Astrocyte (in vitro differentiated cells and primary cell): ENCODE measurements at regions not wholly inside any gene's neighbourhood (a gene's known extent, or its start where the extent isn't known, plus 50 kb on each side); places are given as distances from the start of the nearest gene placed in this dataset.

ENCODE experiments used
- DNase-seq: peaks from one replicate; pipeline ENCODE4 v3.0.0-alpha.2; 2010; ENCODE audit warnings: low read depth
- FAIRE-seq: peaks from 2 replicates; lab custom pipeline; 2011; peaks lifted over from hg19 to GRCh38; lab: Jason Lieb, UNC
- H2AFZ ChIP-seq: 2 replicates; pipeline ENCODE4 v1.6.0; 2012; ENCODE audit warnings: low read depth, low read length, inconsistent platforms
- H3K27ac ChIP-seq: 2 replicates; pipeline ENCODE4 v1.5.1; 2011; ENCODE audit warnings: low read depth, low read length, inconsistent platforms
- H3K27me3 ChIP-seq: 2 replicates; pipeline ENCODE4 v1.6.0; 2011; ENCODE audit warnings: low read length, inconsistent platforms; ENCODE audit not compliant: insufficient read depth
- H3K36me3 ChIP-seq: 2 replicates; pipeline ENCODE4 v1.5.1; 2011; ENCODE audit warnings: low read length, inconsistent platforms; ENCODE audit not compliant: insufficient read depth
- H3K4me1 ChIP-seq: 2 replicates; pipeline ENCODE4 v1.5.1; 2011; ENCODE audit warnings: low read length, inconsistent platforms; ENCODE audit not compliant: insufficient read depth
- H3K4me2 ChIP-seq: 2 replicates; pipeline ENCODE4 v1.6.0; 2012; ENCODE audit warnings: low read length, inconsistent platforms
- H3K4me3 ChIP-seq: 2 replicates; pipeline ENCODE4 v1.5.1; 2011; ENCODE audit warnings: low read depth, mild to moderate bottlenecking, low read length, inconsistent platforms; ENCODE audit not compliant: insufficient read depth
- H3K79me2 ChIP-seq: 2 replicates; pipeline ENCODE4 v1.6.0; 2012; ENCODE audit warnings: mild to moderate bottlenecking, low read length, inconsistent platforms; ENCODE audit not compliant: insufficient read depth
- H3K9ac ChIP-seq: 2 replicates; pipeline ENCODE4 v1.6.0; 2012; ENCODE audit warnings: mild to moderate bottlenecking, low read length, inconsistent platforms
- H3K9me3 ChIP-seq: 2 replicates; pipeline ENCODE4 v1.5.1; 2012; ENCODE audit warnings: low read depth, mild to moderate bottlenecking, low read length, inconsistent platforms; ENCODE audit not compliant: insufficient read depth
- H4K20me1 ChIP-seq: 2 replicates; pipeline ENCODE4 v1.6.0; 2012; ENCODE audit warnings: low read length, inconsistent platforms; ENCODE audit not compliant: insufficient read depth
- H3K27ac Mint-ChIP-seq: one replicate; pipeline ENCODE4 v1.8.0; 2021; ENCODE audit warnings: mild to moderate bottlenecking, mixed read lengths; ENCODE audit not compliant: unreplicated experiment
- H3K27me3 Mint-ChIP-seq: one replicate; pipeline ENCODE4 v1.8.0; 2021; ENCODE audit warnings: low read depth, mixed read lengths; ENCODE audit not compliant: unreplicated experiment
- H3K36me3 Mint-ChIP-seq: one replicate; pipeline ENCODE4 v1.8.0; 2021; ENCODE audit warnings: low read depth, mixed read lengths; ENCODE audit not compliant: unreplicated experiment
- H3K4me1 Mint-ChIP-seq: one replicate; pipeline ENCODE4 v1.8.0; 2021; ENCODE audit warnings: low read depth, mixed read lengths; ENCODE audit not compliant: unreplicated experiment
- H3K4me3 Mint-ChIP-seq: one replicate; pipeline ENCODE4 v1.8.0; 2021; ENCODE audit warnings: mild to moderate bottlenecking, moderate library complexity, mixed read lengths; ENCODE audit not compliant: unreplicated experiment
- H3K9me3 Mint-ChIP-seq: one replicate; pipeline ENCODE4 v1.8.0; 2021; ENCODE audit warnings: mild to moderate bottlenecking, mixed read lengths; ENCODE audit not compliant: unreplicated experiment
- CTCF ChIP-seq: IDR thresholded peaks from 2 replicates; pipeline ENCODE4 v1.5.1; 2011; ENCODE audit warnings: low read depth, mild to moderate bottlenecking, inconsistent platforms, low read length, moderate library complexity; ENCODE audit not compliant: insufficient read depth
- EZH2 ChIP-seq: IDR thresholded peaks from 2 replicates; pipeline ENCODE4 v1.6.1; 2012; ENCODE audit warnings: mild to moderate bottlenecking, low read length, inconsistent platforms; ENCODE audit not compliant: insufficient read depth

- H3K9me3 Mint-ChIP-seq = peaks cover 2% of the 10 kb centered on the region
- FAIRE-seq (peak; percentile 62), DNase-seq (peak; percentile 73)
- peak overlapping the region; percentile 72 for H3K4me2 ChIP-seq
- no peak overlapping the region for H3K9ac ChIP-seq
- no peaks in the 10 kb centered on the region for H3K36me3 ChIP-seq
- H3K4me1 ChIP-seq = peaks cover 31% of the 10 kb centered on the region
- TF ChIP-seq EZH2 (no peak), CTCF (no peak)
- H3K27me3 ChIP-seq = no peaks in the 10 kb centered on the region
- peak overlapping the region; percentile 8 for H3K27ac ChIP-seq
- peaks cover 6% of the 10 kb centered on the region for H3K4me1 Mint-ChIP-seq
- H2AFZ ChIP-seq = no peak overlapping the region
- H3K79me2 ChIP-seq = no peaks in the 10 kb centered on the region
- no peak overlapping the region for H3K4me3 Mint-ChIP-seq
- no peak overlapping the region for H3K27ac Mint-ChIP-seq
- no peaks in the 10 kb centered on the region for H4K20me1 ChIP-seq
- no peak overlapping the region for H3K4me3 ChIP-seq
- H3K27me3 Mint-ChIP-seq = no peaks in the 10 kb centered on the region
- H3K36me3 Mint-ChIP-seq = no peaks in the 10 kb centered on the region
- no peaks in the 10 kb centered on the region for H3K9me3 ChIP-seq
Observed at GRCh38 chr18:73741946-73742345, 405.7 kb downstream of the FBXO15 start.

- Histone ChIP-seq H4K20me1 (no peaks in the 10 kb centered on the region), H3K9me3 (no peaks in the 10 kb centered on the region), H3K4me1 (peaks cover 31% of the 10 kb centered on the region), H3K9ac (no peak overlapping the region), H3K4me3 (no peak overlapping the region), H3K79me2 (no peaks in the 10 kb centered on the region), H3K4me2 (peak overlapping the region; percentile 31), H2AFZ (no peak overlapping the region), H3K36me3 (no peaks in the 10 kb centered on the region), H3K27ac (no peak overlapping the region), H3K27me3 (no peaks in the 10 kb centered on the region)
- Mint-ChIP-seq H3K27me3 (no peaks in the 10 kb centered on the region), H3K27ac (no peak overlapping the region), H3K9me3 (peaks cover 2% of the 10 kb centered on the region), H3K4me1 (peaks cover 8% of the 10 kb centered on the region), H3K4me3 (no peak overlapping the region), H3K36me3 (no peaks in the 10 kb centered on the region)
- peak; percentile 78 for DNase-seq
- FAIRE-seq = peak; percentile 49
- TF ChIP-seq EZH2 = no peak
- no peak for TF ChIP-seq CTCF
Observed at GRCh38 chr18:73739098-73739497, 408.5 kb downstream of the FBXO15 start.

GRCh38 chr18:73737990-73738389 is 409.6 kb downstream of the FBXO15 start:
- no peak overlapping the region for H3K27ac Mint-ChIP-seq
- FAIRE-seq = no peak
- no peaks in the 10 kb centered on the region for H3K36me3 Mint-ChIP-seq
- no peak overlapping the region for H3K4me3 Mint-ChIP-seq
- Histone ChIP-seq H3K9me3 (no peaks in the 10 kb centered on the region), H4K20me1 (no peaks in the 10 kb centered on the region), H3K4me3 (no peak overlapping the region), H3K79me2 (no peaks in the 10 kb centered on the region), H2AFZ (no peak overlapping the region), H3K4me1 (peaks cover 29% of the 10 kb centered on the region), H3K4me2 (no peak overlapping the region), H3K27me3 (no peaks in the 10 kb centered on the region), H3K9ac (no peak overlapping the region), H3K27ac (no peak overlapping the region), H3K36me3 (no peaks in the 10 kb centered on the region)
- H3K4me1 Mint-ChIP-seq = peaks cover 8% of the 10 kb centered on the region
- TF ChIP-seq EZH2 (no peak), CTCF (no peak)
- no peak for DNase-seq
- no peaks in the 10 kb centered on the region for H3K27me3 Mint-ChIP-seq
- H3K9me3 Mint-ChIP-seq = no peaks in the 10 kb centered on the region
